ENCODE measurements at regions not wholly inside any gene's neighbourhood (a gene's known extent, or its start where the extent isn't known, plus 50 kb on each side); places are given as distances from the start of the nearest gene placed in this dataset.
"Not testable (repeated sequence)": the region's sequence is repeated elsewhere in the genome, so short reads cannot be mapped to it uniquely, and the experiment has no call there.

GRCh38 chr6:97347111-97347510 lies 64.1 kb upstream of the MMS22L start:
- Histone ChIP-seq H3K36me3 (no peaks in the 10 kb centered on the region), H4K20me1 (no peaks in the 10 kb centered on the region), H3K4me2 (peak overlapping the region in 1 of 11 experiments; percentile 10; a peak in 1 of 22 replicates), H3K27me3 (no peaks in the 10 kb centered on the region), H3K4me1 (no peaks in the 10 kb centered on the region; a peak in 1 of 20 replicates), H3K9me3 (replicated peaks in 1 of 11) (no peaks in the 10 kb centered on the region), H3K27ac (no peak overlapping the region), H3K9ac (no peak overlapping the region), H3K4me3 (no peak overlapping the region)
- no peak for TF ChIP-seq Cebpa-rat (IDR thresholded peaks at IDR 0.05)

GRCh38 chr6:97361286-97361685 lies 78.3 kb upstream of the MMS22L start:
- TF ChIP-seq Cebpa-rat (IDR thresholded peaks at IDR 0.05), result no peak
- Histone ChIP-seq H3K9ac (no peak overlapping the region), H3K36me3 (no peaks in the 10 kb centered on the region), H3K4me2 (no peak overlapping the region), H3K4me3 (no peak overlapping the region), H3K9me3 (replicated peaks in 1 of 11) (no peaks in the 10 kb centered on the region), H3K27me3 (no peaks in the 10 kb centered on the region), H4K20me1 (no peaks in the 10 kb centered on the region), H3K4me1 (no peaks in the 10 kb centered on the region), H3K27ac (no peak overlapping the region)

- no peak for TF ChIP-seq Cebpa-rat (IDR thresholded peaks at IDR 0.05)
- Histone ChIP-seq H3K4me3 (no peak overlapping the region), H3K9ac (no peak overlapping the region), H3K4me1 (no peaks in the 10 kb centered on the region), H3K27ac (no peak overlapping the region), H4K20me1 (no peaks in the 10 kb centered on the region), H3K4me2 (no peak overlapping the region), H3K36me3 (no peaks in the 10 kb centered on the region), H3K27me3 (no peaks in the 10 kb centered on the region), H3K9me3 (replicated peaks in 1 of 11) (no peaks in the 10 kb centered on the region)
These were observed 81.3 kb upstream of the MMS22L start for GRCh38 chr6:97364327-97364726.

- H3K27me3 ChIP-seq; H3K4me1 ChIP-seq; H3K4me3 ChIP-seq; H3K9ac ChIP-seq; H4K20me1 ChIP-seq; H3K9me3 ChIP-seq (replicated peaks in 1 of 11); H3K27ac ChIP-seq; H3K4me2 ChIP-seq; H3K36me3 ChIP-seq: not testable (repeated sequence)
These were observed 99.1 kb upstream of the MMS22L start for GRCh38 chr6:97382071-97382470.

GRCh38 chr6:97392735-97393134 lies 109.7 kb upstream of the MMS22L start:
- Histone ChIP-seq H3K36me3 (no peaks in the 10 kb centered on the region), H4K20me1 (no peaks in the 10 kb centered on the region), H3K9ac (no peak overlapping the region), H3K4me3 (no peak overlapping the region), H3K27ac (no peak overlapping the region), H3K4me2 (no peak overlapping the region), H3K4me1 (no peaks in the 10 kb centered on the region), H3K27me3 (no peaks in the 10 kb centered on the region), H3K9me3 (replicated peaks in 1 of 11) (no peaks in the 10 kb centered on the region)
- no peak for TF ChIP-seq Cebpa-rat (IDR thresholded peaks at IDR 0.05)

GRCh38 chr6:97394160-97394748 lies 111.2 kb upstream of the MMS22L start:
- Histone ChIP-seq H3K27me3 (no peaks in the 10 kb centered on the region), H3K4me2 (no peak overlapping the region), H3K36me3 (no peaks in the 10 kb centered on the region), H3K9me3 (replicated peaks in 1 of 11) (no peaks in the 10 kb centered on the region), H3K9ac (no peak overlapping the region), H4K20me1 (no peaks in the 10 kb centered on the region), H3K4me1 (no peaks in the 10 kb centered on the region), H3K27ac (no peak overlapping the region), H3K4me3 (no peak overlapping the region)
- TF ChIP-seq Cebpa-rat (IDR thresholded peaks at IDR 0.05), result no peak

GRCh38 chr6:97396880-97397279 lies 113.9 kb upstream of the MMS22L start:
- no peak overlapping the region for H3K27ac ChIP-seq
- H3K4me2 ChIP-seq, result no peak overlapping the region
- no peak overlapping the region for H3K9ac ChIP-seq
- H3K36me3 ChIP-seq, result no peaks in the 10 kb centered on the region
- H3K27me3 ChIP-seq, result no peaks in the 10 kb centered on the region
- H3K4me1 ChIP-seq, result no peaks in the 10 kb centered on the region
- H3K9me3 ChIP-seq (replicated peaks in 1 of 11), result no peaks in the 10 kb centered on the region
- no peaks in the 10 kb centered on the region for H4K20me1 ChIP-seq
- H3K4me3 ChIP-seq, result no peak overlapping the region
- no peak for TF ChIP-seq Cebpa-rat (IDR thresholded peaks at IDR 0.05)

GRCh38 chr6:97399208-97399607 lies 116.2 kb upstream of the MMS22L start:
- Histone ChIP-seq H3K27me3 (no peaks in the 10 kb centered on the region), H3K9me3 (replicated peaks in 1 of 11) (peaks cover 0 to 9% (median 0%) of the 10 kb centered on the region in 11 experiments; a peak in 3 of 22 replicates), H3K27ac (no peak overlapping the region), H3K4me2 (no peak overlapping the region), H3K4me3 (no peak overlapping the region), H3K9ac (no peak overlapping the region), H3K36me3 (no peaks in the 10 kb centered on the region), H4K20me1 (no peaks in the 10 kb centered on the region), H3K4me1 (no peaks in the 10 kb centered on the region)
- TF ChIP-seq Cebpa-rat (IDR thresholded peaks at IDR 0.05), result no peak

- no peak overlapping the region for H3K9ac ChIP-seq
- peaks cover 0 to 9% (median 0%) of the 10 kb centered on the region in 11 experiments; a peak in 3 of 22 replicates for H3K9me3 ChIP-seq (replicated peaks in 1 of 11)
- no peak overlapping the region for H3K4me3 ChIP-seq
- no peak for TF ChIP-seq Cebpa-rat (IDR thresholded peaks at IDR 0.05)
- H3K4me2 ChIP-seq, result no peak overlapping the region
- H3K27me3 ChIP-seq, result no peaks in the 10 kb centered on the region
- no peaks in the 10 kb centered on the region for H3K36me3 ChIP-seq
- H4K20me1 ChIP-seq, result no peaks in the 10 kb centered on the region
- H3K27ac ChIP-seq, result no peak overlapping the region
- no peaks in the 10 kb centered on the region for H3K4me1 ChIP-seq
These were observed 118.5 kb upstream of the MMS22L start for GRCh38 chr6:97401533-97401932.

GRCh38 chr6:97405818-97406409 lies 122.9 kb upstream of the MMS22L start:
- Histone ChIP-seq H3K36me3 (no peaks in the 10 kb centered on the region), H4K20me1 (no peaks in the 10 kb centered on the region), H3K9ac (no peak overlapping the region), H3K4me2 (no peak overlapping the region), H3K27me3 (no peaks in the 10 kb centered on the region), H3K4me3 (no peak overlapping the region), H3K27ac (no peak overlapping the region), H3K9me3 (replicated peaks in 1 of 11) (peaks cover 0 to 9% (median 0%) of the 10 kb centered on the region in 11 experiments; a peak in 3 of 22 replicates), H3K4me1 (no peaks in the 10 kb centered on the region)
- no peak for TF ChIP-seq Cebpa-rat (IDR thresholded peaks at IDR 0.05)

All from BLaER1 treated with 17β-estradiol and CSF1 and Interleukin-3, amounts not matched to agents 10 nM and 100 nM (cell line).